HG02943 (cell line): ENCODE measurements at regions not wholly inside any gene's neighbourhood (a gene's known extent, or its start where the extent isn't known, plus 50 kb on each side); places are given as distances from the start of the nearest gene placed in this dataset.
"Not testable (repeated sequence)": the region's sequence is repeated elsewhere in the genome, so short reads cannot be mapped to it uniquely, and the experiment has no call there.

ENCODE experiments used
- ATAC-seq: cut with Tn5 transposase; IDR thresholded peaks from one replicate; pipeline ENCODE4 v1.9.1; 2021; ENCODE audit warnings: mild to moderate bottlenecking, low read depth, moderate library complexity; ENCODE audit not compliant: unreplicated experiment

DNA sequence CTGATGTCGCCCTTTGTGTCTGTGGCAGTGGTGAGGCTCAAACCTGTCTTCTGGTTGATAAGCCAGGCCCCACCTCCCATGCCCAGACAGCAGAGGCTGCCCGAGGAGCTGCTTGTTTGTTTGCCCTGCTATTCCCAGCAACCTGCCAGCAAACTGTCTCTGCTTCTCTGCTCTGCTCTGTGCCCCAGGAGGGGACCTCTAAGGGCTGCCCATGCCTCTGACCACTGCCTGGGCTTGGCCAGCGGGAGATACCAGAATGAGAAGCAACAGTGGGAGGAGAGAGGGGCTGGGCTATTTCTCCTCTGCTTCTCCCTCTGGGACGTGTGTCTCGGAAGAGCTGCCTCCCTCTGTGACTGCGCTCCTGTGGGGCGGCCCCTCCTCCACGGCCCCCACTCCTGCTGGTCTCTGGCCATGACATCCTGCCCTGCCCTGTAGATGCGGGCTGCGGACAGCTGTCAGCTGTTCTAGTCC is 213.1 kb downstream of the RPLP1 start:
- ATAC-seq = no peak

DNA sequence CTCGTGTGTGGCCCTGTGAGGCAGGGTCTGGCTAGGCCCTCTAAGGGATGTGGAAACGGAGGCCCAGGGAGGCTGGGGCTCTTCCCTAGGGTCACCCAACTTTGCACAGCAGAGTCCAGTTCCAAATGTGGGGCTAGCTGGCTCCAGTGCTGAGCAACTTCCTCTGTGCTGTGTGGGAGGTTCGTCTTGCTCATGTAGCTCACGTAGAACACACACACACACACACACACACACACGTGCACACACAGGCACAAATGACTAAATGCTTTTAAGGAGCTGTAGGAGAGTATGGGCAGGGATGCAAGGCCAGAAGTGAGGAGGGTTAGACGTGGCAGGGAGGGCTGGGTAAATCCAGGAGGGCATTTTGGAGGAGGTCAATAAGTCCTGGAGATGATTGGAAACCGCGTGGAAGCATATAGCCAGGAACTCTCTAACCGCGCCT is 213.8 kb downstream of the RPLP1 start:
- no peak for ATAC-seq

DNA sequence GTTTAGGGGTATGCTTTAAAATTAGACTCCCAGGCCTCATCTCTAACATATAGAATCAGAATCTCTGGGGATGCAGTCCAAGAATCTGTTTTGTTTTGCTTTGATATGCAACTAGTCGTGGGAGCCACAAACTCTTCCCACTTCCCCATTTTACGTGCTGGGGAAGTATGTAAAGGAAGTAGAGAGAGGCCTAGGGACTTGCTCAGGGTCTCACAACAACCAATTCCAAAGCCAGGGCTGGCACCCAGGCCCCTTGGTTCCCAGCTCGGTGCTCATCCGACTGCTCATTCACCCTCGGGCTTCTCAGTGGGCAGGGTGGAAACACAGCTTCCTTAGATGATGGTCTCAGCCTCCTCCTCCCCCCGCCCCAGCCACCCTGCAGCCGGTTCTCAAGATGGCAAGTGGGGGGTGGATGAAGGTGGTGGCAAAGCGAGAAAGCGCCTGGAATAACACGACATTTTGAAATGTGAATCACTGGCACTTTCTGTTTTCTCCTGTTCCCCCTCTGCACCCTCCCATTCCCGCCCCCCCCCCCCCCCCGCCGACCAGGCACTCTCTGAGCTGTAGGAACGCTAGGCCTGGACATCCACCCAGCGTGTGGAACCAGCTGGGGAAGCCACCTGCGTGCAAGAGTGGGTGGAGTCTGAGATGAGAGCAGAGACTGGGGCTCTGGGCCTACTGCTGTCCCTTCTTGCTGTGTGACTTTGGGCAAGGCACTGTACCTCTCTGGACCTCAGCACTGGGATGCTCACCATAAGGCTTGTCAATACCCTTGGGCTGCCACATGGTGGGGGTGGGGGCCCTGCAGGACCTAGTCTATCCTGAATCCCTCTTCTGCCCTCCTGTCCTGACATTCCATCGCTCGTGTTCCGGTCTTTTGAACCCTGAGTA is 214.5 kb downstream of the RPLP1 start:
- no peak for ATAC-seq

DNA sequence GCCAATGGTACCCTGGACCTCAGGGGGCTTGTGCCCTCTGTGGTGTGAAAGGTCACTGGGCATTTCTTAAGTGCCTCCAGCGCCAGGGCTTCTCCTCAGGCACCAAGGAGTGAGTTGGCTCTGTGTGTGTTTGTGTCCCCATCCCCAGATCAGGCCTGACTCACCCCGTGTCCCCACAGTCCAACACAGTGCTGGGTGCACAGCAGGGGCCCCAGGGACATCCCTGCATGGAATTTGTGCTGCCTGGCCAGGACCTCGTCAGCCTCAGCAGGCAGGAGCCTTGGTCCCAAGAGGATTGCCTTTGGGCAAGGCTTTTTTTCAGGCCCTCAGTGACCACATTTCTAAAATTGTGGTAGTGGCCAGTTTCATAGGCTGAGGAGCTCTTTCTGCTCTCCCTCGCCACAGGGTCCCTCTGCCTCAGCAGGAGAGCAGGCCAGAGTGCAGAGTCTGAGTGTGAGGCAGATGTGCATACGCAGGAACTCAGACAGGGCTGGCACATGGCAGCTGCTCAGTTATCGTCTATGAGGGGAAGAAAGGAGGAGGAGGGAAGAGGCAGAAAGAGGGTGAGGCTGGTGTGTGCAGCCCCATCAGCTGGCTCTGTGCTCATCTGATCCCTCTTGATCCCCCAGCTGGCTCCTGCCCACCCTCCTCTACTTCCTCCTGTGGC is 215.6 kb downstream of the RPLP1 start:
- no peak for ATAC-seq

DNA sequence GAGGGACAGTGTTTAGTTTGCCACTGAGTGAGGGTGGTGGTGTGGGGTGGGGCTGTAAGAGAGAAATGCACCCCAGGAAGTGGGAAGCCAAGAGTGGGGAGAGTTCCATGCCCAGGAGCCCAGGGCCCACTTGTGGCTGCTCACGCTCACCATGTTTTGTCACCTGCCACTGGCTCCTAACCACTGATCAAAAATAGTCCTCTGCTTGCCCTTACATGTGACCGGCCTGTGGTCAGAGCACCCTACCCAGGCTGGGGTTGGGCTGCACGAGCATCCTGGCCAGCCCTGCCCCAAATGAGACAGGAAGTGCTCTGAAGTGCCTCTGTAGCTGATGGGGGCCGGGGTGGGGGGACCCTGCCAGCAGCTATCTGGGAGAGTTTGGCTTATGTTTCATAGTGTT is 216.3 kb downstream of the RPLP1 start:
- peak; percentile 43 for ATAC-seq

DNA sequence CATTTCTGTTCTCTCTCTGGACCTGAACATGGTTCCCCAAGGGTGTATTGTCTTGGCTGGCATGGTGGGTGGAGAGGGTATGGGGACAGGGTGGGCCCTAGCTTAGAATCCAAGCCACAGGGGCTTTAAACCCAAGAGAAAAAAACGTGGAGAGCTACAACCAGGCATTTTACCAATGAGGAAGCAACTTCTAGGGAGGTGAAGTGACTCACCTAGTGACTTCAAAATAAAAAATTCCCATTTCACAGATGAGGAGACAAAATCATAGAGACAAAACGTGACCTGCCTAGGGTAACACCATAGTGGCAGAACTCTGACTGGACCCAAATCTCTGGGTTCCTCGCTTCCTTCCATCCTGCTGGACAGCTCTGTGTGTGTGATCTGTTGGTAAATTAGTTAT is 216.8 kb downstream of the RPLP1 start:
- no peak for ATAC-seq

DNA sequence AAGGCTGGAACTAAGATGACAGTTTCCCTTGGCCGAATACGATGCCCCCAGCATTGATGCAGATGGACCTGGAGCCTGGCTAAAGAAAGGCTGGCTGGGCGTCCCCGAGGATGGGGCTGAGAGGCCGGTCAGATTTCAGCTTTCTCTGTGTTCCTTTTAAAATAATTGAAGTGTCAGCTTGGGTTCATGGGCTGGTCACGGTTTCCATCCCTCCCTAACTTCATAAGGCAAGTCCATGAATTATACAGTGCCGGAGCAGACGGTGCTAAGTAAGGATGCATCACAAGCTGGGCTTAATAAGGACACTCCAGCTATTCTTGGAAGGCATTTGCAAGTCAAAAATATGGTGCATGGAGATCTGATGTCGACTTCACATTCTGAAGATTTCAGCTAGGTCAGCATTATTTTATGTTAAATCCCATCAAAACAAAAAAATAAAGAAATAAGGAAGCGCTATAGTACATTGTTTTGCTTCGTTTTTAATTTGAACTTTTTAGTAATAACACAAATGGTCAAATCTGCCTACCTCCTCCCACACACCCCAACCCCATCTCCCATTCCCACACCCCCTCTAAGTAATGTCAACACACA is 220.8 kb downstream of the RPLP1 start:
- ATAC-seq = no peak

DNA sequence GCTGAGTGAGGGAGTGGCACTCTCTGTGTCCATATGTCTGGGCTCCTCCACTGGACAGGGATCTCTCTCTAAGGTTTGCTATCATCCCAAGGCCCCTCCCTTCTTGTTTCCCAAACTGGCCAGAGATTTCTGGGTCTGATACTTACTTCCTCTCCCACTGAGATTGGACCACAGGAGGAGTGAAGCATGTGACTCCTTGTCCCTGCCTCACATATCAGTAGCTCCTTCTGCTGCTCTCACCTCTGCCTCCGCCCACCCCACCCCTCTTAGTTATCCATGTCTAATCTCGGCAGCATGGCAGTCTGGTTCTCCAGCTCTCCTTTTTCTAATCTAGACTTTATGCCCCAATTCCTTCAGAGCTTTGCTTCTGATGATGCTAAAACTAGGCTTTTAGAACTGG is 223.1 kb downstream of the RPLP1 start:
- ATAC-seq = no peak

DNA sequence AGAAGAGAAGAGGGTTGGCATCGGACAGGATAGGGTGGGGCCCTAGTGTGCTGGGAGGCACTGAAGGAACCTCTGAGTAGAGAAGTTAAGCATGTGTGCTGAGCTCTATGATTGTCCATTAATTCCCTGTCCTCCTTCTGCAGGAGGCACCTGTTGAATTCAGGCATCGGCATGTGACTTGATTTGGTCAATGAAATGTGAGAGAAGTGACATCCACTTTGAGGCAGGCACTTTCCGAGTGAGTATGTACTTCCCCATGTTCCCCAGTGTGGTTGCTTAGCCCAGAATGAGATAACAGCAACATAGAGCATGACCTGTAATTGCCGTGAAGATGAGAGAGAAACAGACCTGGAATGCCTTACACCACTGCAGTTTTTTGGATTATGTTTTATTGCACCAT is 224.8 kb downstream of the RPLP1 start:
- ATAC-seq = no peak

DNA sequence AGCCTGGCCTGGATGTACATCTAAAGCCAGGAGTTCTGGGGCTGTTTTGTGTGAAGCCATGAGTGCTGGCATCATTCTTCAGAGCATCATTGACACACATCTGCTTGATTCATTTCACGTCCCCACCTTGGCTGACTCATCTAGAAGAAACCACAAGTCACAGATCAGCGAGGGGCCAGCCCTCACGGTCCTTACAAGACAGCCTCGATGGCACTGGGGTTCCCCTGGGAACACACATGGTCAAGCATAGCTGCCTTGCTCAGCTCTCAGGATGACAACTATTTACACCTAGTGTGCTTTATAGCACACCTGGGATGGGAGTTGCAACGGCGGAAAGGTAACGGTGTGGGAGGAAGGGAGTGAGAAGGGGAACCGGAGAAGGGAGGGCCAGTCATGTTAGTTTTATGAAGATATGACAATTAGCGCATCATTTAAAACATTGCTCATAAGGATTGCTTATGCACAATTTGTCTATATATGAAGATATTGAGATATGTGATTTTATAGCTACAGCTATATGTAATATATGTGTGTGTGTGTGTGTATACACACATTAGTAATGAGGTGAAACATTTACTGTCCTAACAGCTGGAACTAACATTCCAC is 227.1 kb downstream of the RPLP1 start:
- ATAC-seq = peak; percentile 77

DNA sequence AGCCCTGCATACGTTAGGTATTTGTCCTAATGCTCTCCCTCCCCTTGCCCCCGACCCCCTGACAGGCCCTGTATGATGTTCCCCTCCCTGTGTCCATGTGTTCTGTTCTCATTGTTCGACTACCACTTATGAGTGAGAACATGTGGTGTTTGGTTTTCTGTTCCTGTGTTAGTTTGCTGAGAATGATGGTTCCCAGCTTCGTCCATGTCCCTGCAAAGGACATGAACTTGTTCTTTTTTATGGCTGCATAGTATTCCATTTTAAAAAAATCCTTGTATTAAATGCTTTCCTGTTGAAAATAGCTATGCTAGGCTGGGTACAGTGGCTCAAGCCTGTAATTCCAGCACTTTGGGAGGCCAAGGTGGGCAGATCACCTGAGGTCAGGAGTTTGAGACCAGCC is 232.2 kb downstream of the RPLP1 start:
- not testable (repeated sequence) for ATAC-seq

DNA sequence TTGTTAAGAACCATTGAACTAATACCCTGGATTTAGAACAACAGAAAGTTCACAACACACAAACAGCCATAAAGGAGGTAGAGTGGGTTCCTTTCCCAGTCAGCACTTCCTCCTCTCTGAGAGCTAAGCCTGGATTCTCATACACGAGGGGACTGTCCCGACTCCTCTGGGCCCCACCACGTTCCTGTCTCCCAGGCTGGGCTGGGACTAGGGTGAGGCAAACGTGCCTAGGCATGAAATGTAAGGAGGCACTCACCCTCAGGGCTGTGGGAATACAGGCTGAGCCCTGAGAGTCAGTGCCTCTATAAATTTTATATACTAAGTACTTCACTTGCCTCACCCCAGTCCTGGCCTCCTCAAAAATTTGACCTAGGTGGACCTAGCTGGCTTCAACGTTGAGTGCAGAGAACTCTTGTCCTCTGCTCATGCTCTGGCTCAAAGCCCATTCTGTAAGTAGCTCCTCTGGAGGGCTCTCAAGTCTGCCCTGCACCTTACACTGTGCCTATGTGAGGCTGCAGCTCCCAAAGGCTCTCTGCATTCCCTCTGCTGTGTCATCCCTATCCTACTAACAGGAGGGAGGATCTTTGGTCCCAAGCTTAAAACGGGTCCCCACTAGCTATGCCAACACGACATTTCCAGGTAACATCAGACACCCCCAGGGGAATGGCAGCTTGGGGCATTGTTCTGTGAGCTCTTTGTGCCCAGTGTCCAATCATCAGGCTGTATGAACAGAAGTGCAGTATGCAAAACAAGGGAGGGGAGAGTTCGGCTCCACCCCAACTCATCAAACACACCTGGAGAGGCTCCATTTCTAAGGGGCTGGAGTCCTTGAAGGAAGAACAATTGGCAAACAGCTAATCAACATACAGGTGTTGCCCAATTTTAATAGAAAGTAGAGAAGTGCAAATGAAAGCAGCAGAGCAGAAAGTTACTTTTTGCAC is 233.2 kb downstream of the RPLP1 start:
- no peak for ATAC-seq

DNA sequence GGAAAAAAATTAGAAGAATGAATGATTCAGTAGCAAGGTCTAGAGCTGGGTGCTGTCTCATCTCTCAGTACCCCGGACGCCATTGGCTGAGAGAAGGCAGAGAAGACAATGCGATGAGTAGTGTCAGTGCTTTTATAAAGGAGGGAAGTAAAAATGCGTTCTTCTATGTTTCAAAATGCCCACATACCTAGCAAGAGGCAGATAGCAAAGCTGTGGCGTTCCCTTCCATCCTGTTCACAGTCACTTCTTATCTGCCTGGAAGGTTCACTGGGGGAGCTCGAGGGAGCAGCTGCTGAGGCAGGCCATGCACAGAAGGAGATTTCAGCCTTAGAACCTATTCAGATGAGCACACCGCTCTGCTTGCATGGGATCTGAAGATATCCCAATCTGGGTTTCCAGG is 234.0 kb downstream of the RPLP1 start:
- ATAC-seq = no peak

DNA sequence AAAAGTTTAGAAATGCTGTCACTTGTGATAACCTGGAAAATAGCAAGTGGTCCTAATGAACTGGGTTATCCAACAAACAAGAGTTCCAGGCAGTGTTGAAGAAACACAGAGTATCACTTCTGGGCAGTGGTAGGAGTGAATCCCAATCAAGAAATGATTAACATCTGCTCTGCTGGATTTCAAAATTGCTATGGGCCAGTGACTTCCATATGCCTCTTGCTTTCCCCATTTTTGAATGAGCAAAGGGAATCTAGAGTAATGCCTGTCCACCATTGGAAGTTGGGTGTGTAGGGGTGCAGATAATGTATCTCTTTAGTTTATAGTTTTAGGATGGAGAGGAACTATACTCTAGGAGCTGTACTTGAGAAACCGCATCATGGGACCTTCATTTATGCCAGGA is 236.5 kb downstream of the RPLP1 start:
- no peak for ATAC-seq

DNA sequence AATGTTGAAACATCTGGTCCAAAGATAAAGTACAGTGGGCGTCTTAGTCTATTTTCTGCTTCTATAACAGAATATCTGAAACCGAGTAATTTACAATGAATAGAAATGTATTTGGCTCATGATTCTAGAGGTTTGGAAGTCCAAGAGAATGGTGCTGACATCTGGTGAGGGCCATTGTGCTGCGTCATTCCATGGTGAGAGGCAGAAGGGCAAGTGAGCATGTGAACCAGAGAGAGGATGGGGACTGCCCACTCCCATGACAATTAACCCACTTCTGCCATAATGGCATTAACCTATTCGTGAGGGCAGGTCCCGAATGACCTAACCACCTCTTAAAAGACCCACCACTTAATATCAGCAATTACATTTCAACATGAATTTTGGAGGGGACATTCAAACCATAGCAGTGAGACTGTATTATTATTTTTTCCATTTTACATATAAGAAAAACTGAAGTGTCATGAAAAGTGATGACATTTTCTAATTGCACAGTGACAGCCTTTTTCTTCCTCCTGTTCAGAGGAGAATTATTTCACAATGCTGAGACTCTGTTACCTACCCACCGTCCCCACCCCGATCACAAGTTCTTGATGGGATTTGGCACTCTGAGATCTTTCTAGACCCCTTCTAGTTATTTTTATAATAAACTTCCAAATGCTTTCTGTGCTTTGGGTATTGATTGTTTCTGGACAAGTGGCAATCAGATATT is 238.8 kb downstream of the RPLP1 start:
- no peak for ATAC-seq

DNA sequence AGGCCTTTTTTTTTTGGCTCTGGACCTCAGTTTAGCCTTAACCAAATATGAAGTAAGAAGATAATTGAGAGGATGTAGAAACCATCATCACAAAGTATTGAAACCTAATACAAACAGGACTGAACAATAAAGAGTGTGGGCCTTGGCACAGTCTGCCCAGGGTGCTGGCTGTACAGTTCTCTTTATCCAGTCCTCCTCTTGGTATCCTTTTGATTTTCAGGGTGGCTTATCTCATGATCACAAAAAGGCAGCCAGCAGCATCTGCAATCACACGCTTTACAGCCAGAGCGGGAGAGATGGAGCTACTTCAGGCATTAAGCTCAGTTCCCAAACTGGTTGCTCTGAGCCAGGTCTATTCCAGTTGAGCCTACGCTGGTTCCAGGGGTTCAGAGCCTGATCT is 239.7 kb downstream of the RPLP1 start:
- no peak for ATAC-seq

DNA sequence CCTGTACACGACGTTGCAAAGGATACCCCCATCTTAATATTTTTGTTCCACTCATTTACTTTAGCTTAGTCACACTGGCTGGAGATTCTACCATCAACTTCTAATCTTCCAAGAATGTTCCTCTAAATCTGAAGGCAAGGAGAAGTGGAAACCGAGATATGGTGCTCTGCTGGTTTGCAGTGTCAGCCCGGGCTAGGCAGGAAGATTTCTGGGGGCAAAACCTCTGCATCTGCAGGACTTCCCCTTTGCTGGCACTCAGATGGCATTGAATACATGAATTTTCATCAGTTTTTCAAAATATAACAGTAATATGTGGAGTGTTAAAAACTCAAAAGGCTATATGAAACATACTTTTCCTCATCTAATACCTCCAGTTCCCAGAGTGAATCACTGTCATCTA is 240.4 kb downstream of the RPLP1 start:
- no peak for ATAC-seq

DNA sequence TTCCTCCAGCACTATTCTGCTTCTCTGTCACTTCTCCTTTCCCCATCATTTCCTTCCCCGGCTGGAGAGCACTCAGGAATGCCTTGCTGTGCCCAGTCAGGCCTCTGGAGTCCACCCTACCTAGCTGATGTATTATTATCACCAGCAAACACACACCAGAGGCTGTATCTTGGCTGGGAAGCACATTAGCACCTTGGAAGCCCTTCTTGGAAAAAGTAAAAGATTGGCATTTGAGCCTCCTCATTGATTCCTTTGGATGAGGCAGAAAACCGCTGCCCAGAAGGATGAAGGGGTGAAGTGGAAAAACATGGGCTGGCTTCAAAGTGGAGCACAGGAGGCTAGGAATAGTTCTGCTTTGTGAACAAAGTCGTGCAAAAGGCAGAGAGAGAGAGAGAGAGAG is 244.3 kb downstream of the RPLP1 start:
- ATAC-seq = no peak

DNA sequence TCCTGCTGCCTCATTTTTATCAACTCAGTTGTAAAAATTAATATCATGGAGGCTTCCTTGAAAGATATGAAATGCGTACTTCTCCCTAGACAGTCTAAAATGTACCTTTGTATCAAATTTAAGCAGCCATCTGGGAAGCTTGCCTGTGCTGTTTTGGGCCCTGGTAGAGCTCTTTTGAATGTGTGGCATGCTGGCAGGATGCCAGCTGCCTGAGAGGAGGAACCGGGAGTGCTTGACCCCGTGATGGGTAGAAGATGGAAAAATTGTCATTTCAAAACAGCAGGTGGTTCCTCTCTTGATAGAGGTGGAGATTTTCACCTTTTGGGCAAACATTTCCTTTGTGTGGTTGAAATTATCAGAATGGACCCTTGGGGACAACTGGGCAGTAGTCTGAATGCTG is 245.3 kb downstream of the RPLP1 start:
- no peak for ATAC-seq
